K562 (cell line): ENCODE measurements at regions not wholly inside any gene's neighbourhood (a gene's known extent, or its start where the extent isn't known, plus 50 kb on each side); places are given as distances from the start of the nearest gene placed in this dataset.

Experiments
- FOXJ3 ChIP-seq: sonication (generic); formaldehyde crosslinking; IDR thresholded peaks from 2 replicates; pipeline ENCODE4 v1.4.0; 2020; ENCODE audit warnings: mild to moderate bottlenecking, missing genetic modification reagents
- POLR3A ChIP-seq: IDR thresholded peaks from 2 replicates; pipeline ENCODE4 v1.6.1; 2011; ENCODE audit warnings: borderline replicate concordance, mild to moderate bottlenecking, moderate library complexity; ENCODE audit not compliant: insufficient read length, insufficient read depth; ENCODE audit errors: extremely low read depth
- POLR3G ChIP-seq: IDR thresholded peaks from 2 replicates; pipeline ENCODE4 v1.6.1; 2011; ENCODE audit not compliant: insufficient read length, insufficient replicate concordance; ENCODE audit errors: extremely low read depth
- ZMIZ1 ChIP-seq, 2 experiments: fragments of 150-350 bp in 1 of 2; IDR thresholded peaks; 2 replicates each; pipeline ENCODE4 v1.6.1; 2012 to 2016; ENCODE audit warnings: low read depth in 2 of 2, low read length in 2 of 2, mild to moderate bottlenecking in 1 of 2, moderate library complexity in 1 of 2
- ZNF609 ChIP-seq: sonication (generic); formaldehyde crosslinking; IDR thresholded peaks from 2 replicates; pipeline ENCODE4 v1.8.1; 2023; ENCODE audit warnings: missing genetic modification reagents, mild to moderate bottlenecking, borderline replicate concordance

- TF ChIP-seq ZMIZ1 (IDR thresholded peaks at IDR 0.05; ENCODE audit: low read depth in 2 of 2, low read length in 2 of 2): no peak
- no peak for TF ChIP-seq FOXJ3 (CRISPR knock-in tag)
- TF ChIP-seq POLR3A: no peak
- no peak for TF ChIP-seq ZNF609 (CRISPR knock-in tag)
- TF ChIP-seq POLR3G: no peak
These were observed 84.9 kb upstream of the TBL1X start (continued) for GRCh38 chrX:9379697-9380551.
